ENCODE measurements at regions not wholly inside any gene's neighbourhood (a gene's known extent, or its start where the extent isn't known, plus 50 kb on each side); places are given as distances from the start of the nearest gene placed in this dataset.

- ATAC-seq (ENCODE audit: low FRiP score) = no peak
- no peak for DNase-seq (ENCODE audit: low spot score)
- no peak for TF ChIP-seq CTCF (IDR thresholded peaks at IDR 0.05)
Measured at GRCh38 chr18:11251891-11252270, 102.5 kb upstream of the PIEZO2 start.

DNA sequence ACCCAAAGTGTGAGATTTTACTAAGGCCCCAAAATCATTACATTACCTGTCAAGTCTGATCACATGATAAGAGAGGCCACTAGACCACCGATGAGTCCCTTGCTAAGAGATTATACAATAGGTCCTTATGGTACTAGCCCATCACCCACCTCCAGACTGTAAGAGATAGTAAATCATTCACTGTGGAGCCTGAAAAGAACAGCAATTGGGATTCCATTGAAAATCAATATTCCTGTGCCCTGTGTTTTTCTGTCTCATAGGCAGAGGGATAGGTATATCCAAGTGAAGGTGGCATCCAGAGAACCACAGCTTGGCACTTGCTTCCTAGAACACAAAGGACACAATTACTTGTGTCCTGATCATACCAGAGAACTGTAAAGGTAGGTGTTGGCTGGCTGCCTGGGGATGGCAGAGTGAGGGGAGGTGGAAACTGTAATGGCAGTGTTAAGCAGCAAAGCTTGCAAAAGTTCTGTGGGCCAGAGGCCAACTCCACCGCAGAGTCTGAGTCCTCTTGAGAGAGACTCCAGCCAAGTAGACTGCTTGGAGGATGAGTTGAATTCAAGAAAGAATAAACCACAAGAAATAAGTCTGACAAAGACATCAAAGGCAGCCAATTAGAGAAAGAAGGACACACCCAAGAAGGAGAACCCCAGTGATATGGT is 102.0 kb upstream of the PIEZO2 start:
- DNase-seq (ENCODE audit: low spot score) (no peak), ATAC-seq (ENCODE audit: low FRiP score) (no peak)
- no peak for TF ChIP-seq CTCF (IDR thresholded peaks at IDR 0.05)

GRCh38 chr18:11249391-11249790 is 100.0 kb upstream of the PIEZO2 start:
- TF ChIP-seq CTCF (IDR thresholded peaks at IDR 0.05) = no peak
- no peak for ATAC-seq (ENCODE audit: low FRiP score)

DNA sequence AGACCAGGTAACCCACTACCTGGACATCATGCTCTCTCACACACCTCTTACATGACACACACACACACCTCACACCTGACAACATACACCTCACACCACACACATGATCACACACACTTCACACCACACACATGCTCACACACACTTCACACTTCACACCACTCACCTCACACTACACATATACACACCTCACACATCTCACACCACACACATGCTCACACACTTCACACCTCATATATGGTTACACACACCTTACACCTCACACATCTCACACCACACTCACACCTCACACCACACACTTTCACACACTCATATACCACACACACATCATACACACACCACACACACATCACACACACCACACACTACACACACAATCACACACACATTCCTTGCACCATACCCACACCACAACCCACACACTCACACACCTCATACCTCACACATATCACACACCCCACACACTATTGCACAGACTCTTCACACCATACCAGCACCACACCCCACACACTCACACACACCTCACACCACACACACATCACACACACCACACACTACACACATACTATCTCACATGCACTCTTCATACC is 98.1 kb upstream of the PIEZO2 start:
- DNase-seq (ENCODE audit: low spot score) (no peak), ATAC-seq (ENCODE audit: low FRiP score) (peak; percentile 26)
- TF ChIP-seq CTCF (IDR thresholded peaks at IDR 0.05) = no peak

More at GRCh38 chr18:11249391-11249790, 100.0 kb upstream of the PIEZO2 start:
- DNase-seq (ENCODE audit: low spot score) = no peak

- DNase-seq (ENCODE audit: low spot score) (no peak), ATAC-seq (ENCODE audit: low FRiP score) (no peak)
- no peak for TF ChIP-seq CTCF (IDR thresholded peaks at IDR 0.05)
Measured at GRCh38 chr18:11246495-11247300, 97.3 kb upstream of the PIEZO2 start.

- DNase-seq (ENCODE audit: low spot score) (no peak), ATAC-seq (ENCODE audit: low FRiP score) (no peak)
- TF ChIP-seq CTCF (IDR thresholded peaks at IDR 0.05) = no peak
Measured at GRCh38 chr18:11245879-11246278, 96.5 kb upstream of the PIEZO2 start.

All from omental fat pad (tissue), 3 donors.